Stimulated activated CD8-positive, alpha-beta memory T cell treated with anti-CD3 and anti-CD28 coated beads, Interleukin-15, amount 100 ng/mL, for 1 hour (primary cell): ENCODE measurements at regions not wholly inside any gene's neighbourhood (a gene's known extent, or its start where the extent isn't known, plus 50 kb on each side); places are given as distances from the start of the nearest gene placed in this dataset.

Experiments
- DNase-seq: peaks from one replicate; pipeline ENCODE4 v3.0.0-alpha.2; 2020; ENCODE audit warnings: low read depth

DNA sequence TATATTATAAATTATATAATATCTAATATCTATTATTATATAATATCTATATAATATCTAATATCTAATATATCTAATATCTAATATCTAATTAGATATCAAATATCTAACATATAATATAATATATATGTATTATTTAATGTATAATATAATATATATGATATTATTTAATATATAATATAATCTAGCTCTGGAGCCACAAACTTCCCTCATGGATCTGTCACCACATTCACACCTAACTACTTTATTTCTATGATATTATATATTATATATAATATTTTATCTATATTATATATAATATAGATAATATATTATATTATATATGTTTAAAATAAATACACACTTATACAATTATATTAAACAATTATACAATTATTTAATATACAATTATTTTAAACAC is 667.5 kb downstream of the KCTD8 start:
- DNase-seq: no peak

DNA sequence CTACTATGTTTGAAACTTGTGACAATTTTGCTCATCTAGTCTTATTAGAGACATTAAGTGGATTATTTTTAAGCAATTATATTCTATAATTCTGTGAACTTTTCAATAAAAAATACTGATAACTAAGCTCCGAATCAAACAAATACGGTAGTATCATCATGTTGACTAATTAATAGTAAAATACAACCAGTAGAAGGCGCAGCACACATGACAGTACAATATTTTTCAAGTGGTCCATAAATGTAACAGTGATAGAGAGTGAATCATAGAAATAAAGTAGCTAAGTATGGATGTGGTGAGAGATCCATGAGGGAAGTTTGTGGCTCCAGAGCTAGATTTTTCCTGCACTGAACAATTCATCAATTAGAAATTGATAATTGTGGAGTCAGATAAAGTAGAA is 666.2 kb downstream of the KCTD8 start:
- no peak for DNase-seq

DNA sequence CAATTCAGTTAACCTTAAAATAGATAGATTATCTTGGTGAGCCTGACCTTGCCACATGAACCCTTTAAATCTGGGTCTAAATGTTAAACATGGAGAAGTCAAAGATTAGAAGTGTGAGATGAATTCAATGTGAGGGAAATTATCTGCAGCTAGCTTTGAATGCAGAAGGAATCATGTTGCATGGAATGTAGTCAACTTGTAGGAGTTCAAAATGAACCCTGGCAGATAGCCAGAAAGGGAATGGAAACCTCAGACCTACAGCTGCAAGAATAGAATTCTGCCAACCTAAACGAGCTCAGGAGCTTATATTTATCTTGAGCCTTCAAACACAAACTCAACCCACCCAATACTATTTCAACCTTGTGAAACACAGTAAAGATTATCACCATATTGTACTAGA is 632.5 kb downstream of the KCTD8 start:
- no peak for DNase-seq

DNA sequence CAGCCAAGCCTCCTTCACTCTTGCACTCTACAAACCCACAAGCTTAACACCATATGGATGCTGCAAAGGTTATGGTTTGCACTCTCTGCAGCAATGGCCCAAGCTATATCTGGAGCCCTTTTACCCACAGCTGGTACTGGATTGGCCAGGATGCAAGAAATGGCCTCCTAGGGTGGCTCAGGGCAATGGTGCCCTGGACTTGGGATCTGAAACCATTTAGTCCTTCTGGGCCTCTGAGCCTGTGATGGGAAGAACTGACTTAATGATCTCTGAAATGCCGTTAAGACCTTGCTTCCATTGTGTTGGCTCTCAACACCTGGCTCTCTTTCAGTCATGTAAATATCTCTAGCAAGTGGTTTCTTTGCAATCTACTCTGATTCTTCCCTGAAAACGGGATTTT is 626.0 kb downstream of the KCTD8 start:
- DNase-seq: no peak

DNA sequence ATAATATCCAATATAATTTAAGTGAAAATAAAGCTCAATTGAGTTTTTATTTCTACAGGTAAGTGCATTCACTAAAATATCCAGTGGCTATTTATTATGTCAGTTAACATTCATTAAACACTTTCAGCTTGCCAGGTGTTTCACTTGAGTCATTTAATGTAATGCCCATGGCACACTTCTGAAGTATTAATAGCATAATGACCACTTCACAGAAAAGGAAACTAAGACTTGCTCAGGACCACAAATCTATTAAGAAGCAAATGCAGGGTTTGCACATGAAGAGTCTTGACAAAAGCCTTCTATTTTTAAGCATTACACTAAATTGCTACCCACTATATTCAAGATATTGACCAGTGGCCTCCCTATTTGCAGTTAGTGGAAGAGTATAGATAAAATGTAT is 612.7 kb downstream of the KCTD8 start:
- DNase-seq: no peak

DNA sequence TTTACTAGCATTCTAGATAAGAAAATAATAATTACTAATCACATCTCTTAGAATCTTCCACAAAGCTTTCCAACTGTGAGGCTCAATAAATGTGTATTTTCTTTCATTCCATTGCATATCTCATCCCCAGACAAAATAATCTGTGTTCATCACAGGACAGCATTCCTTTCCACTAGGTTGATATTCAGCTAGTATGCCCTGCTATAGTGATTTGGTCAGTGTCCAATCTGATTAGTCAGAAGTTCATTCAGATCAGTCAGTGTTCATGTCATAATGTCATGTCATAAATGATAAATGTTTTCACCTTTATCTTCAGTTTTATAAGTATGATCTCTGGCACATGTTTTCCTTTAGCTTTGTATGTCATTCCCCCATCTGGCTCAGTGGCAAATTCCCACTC is 611.4 kb downstream of the KCTD8 start:
- DNase-seq: no peak

DNA sequence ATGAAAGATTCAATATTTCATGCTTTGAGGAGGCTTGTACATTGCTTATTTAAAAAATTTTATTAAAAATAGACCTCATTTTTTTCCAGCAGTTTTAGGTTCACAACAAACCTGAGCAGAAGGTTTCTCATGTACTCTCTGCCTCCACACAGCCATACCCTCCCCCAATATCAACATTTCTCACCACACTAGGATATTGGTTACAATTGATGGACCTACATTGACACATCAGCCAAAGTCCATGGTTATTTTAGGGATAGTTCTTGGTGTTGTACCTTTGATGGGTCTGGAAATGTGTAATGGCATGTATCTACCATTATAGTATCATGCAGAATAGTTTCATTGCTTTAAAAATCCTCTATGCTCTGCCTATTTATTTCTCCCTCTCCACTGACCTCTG is 611.0 kb downstream of the KCTD8 start:
- DNase-seq: no peak

DNA sequence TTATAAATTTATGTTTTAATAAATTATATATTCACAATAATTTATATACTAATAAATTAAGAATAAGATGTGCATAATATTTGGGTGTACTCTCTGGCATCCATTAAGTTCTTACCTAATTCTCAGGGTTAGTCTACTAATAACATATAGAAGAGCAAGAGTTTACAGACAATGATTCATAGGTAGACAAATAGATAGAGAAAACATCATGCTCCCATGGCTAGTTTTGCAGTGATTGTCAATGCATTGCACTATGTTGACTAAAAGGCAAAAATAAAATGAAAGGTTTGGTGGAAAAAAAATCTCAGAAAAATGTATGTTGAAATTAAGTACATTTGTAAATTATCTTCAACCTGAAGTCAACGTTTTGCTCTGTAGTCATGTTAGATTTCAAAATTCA is 606.0 kb downstream of the KCTD8 start:
- no peak for DNase-seq

DNA sequence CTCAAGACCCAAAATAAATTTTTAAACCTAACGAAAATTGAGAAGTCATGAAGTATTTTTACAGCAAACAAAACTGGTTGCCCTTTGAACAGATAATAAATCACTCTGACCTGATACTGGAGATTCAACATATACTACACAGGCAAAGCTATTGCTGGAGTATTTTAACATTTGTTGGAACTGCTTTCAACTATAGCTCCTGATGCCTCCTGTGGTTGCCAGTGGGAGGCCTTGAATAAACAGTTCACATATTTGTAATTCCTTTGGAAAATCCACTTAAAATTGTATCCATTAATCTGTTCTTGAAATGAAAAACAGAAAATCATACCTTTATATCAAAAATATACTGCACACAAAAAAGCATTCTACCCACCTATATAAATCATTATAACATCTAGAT is 605.1 kb downstream of the KCTD8 start:
- no peak for DNase-seq

DNA sequence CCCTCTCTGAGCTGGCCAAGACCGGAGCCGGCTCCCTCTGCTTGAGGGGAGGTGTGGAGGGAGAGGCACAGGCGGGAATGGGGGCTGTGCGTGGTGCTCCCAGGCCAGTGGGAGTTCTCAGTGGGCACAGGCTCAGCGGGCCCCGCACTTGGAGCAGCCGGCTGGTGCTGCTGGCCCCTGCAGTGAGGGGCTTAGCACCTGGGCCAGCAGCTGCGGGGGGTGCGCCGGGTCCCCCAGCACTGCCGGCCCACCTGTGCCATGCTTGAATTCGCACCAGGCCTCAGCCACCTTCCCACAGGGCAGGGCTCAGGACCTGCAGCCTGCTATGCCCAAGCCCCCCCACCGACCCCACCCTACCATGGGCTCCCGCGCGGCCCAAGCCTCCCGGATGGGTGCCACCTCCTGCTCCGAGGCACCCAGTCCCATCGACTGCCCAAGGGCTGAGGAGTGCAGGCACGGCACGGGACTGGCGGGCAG is 602.5 kb downstream of the KCTD8 start:
- DNase-seq: no peak

DNA sequence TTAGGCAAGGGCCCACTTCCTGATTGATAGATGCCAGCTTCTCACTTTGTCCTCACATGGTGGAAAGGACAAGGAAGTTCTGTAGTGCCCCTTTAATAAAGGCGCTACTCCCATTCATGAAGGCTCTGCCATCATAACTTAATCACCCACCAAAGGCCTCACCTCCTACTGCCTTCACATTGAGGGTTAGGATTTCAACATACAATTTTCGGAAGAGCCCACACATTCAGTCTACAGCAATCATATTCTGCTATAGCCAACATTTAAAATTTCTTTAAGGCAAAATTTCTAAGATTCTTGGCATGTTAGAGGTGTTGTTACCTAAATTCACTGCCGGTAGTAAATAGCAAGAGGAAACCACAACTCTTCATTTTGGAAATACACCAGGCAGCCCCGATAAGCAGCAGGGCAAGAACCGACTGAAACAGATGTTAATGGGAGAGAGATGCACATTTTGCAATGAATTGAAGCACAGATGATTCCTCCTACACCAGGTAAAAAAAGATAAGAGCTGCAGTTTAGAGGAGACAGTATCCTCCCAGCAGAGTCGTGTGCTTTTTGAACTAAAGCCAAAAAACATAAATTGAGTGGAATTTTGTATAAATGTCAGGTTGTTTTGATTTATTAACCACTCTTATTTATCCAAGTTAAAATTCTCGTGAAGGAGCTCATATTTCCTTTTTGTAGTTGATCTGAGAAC is 594.9 kb downstream of the KCTD8 start:
- no peak for DNase-seq

DNA sequence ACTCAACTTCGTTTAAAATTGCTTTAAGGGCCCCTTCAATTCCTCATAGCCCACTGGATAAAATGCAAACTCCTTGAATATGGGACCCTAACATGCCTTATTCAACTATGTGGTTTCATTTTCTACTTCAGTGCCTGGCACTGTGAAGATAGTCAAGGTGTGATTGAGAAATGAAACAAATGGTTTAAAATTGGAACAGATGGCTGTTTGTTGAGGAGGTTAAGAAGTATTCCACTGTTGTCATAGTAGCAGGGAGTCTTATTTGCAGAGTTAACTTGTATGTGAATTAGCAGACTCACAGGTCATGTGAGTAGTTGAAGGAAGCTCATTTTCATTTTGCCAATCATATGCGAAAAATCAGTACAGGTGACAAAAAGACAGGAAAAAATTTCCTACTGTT is 593.3 kb downstream of the KCTD8 start:
- no peak for DNase-seq

DNA sequence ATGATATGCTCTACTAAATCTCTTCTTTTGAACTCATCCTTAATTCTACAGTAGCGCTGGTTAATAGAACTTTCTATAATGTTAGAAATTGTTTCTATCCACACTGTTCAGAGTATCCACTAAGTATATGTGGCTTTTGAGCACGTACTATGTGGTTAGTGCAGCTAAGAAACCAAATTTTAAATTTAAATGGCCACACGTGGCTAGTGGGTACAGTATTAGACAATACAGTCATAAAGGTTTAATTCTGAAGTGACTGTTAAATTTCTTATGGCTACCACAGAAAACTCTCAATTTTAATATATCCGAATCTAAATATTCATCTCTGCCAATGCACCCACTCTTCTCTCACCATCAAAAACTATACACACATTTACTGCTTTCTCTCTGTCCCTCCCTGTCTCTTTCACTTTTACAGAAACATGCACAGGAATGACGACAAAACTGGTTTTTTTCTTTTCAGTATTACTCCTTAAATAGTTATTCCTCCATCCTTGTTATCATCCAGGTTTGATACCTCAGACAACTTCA is 583.9 kb downstream of the KCTD8 start:
- no peak for DNase-seq

DNA sequence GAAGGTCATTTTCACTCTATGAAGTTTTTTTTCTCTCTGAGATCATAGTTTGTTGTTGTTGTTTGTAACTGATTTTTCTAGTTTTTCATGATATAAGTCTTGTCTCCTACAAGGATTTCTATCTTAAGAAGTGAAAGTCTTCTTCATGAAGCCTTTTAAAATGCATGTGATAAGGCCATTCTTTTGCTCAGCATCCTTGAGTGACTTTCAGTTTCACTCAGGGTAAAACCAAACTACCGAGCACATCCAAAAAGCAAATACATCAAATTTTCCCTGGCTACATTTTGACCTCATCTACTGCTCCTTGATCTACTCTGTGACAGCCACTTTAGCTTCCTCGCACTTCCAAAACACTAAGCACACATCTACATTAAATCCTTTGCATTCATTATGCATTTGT is 580.7 kb downstream of the KCTD8 start:
- DNase-seq: no peak

DNA sequence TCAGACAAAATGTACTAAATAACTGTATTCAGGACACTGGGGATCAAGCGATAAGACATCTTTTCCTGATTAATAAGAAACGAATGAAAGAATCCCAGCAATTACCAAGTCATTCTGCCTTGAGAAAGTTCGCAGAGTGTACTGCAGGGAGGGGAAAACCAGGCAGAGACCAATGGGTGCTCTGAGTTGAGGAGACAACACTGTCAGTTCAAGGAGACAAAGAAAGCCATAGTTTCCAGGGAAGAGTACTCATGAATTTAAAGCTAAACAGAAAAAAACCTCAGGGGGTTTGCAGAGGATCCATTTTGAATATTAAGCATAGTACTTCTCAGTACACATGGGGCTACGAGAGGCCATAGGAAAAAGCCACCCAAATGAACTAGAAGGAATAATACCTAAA is 573.0 kb downstream of the KCTD8 start:
- no peak for DNase-seq

DNA sequence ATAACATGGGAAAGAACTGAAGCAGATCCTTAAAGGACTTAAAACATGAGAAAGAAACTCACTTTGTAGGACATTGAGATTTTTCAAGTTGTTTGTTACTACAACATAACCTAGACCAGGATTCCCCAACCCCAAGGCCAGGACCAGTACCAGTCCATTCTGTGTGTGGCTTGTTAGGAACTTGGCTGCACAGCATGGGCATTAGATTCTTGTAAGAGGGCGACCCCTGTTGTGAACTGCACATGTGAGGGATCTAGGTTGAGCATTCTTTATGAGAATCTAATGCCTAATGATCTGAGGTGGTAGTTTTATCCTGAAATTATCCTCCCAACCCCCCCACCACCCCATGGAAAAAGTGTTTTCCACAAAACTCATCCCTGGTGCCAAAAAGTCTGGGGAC is 566.1 kb downstream of the KCTD8 start:
- DNase-seq: no peak

DNA sequence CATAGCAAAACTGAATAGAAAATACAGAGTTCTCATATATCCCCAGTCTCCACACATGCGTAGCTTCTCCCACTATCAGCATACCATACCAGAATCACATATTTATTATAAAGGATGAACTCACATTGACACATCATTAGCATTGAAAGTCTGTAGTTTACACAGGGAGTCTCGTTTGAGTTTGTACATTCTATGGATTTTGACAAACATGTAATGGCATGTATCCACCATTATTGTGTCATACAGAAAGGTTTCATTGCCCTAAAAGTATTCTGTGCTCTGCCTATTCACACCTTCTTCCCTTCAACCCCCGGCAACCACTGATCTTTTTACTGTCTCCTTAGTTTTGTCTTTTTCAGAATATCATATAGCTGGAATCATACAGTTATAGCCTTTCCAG is 562.4 kb downstream of the KCTD8 start:
- DNase-seq: no peak

DNA sequence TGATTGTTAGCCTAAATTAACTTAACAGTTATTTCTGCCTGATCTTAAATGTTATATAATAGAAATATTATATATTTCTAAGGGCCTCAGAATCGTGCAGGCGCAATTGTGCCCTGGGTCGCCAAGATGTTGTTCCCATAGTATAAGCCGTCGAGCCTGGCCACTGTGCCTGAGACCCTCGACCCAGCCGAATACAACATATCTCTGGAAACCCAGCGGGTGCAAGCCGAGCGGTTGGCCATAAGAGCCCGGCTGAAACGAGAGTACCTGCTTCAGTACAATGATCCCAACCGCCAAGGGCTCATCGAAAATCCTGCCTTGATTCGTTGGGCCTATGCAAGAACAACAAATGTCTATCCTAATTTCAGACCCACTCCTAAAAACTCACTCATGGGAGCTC is 549.8 kb downstream of the KCTD8 start:
- no peak for DNase-seq

DNA sequence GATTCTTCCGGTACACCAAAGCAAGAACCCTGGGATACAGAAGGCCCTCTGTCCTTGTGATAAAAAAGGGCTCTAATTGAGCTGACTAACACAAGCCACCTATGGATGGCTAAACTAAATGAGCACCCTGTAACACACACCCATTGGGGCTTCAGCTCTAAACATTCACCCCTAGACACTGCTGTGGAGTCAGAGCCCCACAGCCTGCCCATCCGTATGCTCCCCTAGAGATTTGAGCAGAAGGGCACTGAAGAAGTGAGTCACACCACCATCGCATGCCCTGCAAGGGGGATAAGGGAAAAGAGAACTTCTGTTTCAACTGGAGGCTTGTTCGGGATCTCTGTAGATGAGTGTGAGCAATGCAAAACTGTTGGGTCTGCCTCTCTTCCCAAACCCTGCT is 545.2 kb downstream of the KCTD8 start:
- no peak for DNase-seq

DNA sequence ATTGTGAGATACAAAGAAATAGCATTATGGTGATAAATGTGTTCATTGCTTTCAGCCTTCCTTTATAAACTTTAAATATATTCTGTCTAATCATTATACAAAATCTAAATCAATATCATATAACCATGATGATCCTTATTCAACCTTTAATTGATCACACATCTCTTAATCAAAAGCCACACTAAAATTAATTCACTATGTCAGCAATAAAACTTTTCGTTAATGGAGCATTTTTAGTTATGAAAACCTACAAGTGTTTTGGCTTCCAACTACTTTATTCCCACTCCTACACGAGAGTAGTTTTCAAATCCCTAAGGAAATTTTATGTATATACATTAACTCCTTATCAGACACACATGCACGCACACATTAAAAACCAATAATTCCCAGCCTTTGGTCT is 530.2 kb downstream of the KCTD8 start:
- DNase-seq: no peak

DNA sequence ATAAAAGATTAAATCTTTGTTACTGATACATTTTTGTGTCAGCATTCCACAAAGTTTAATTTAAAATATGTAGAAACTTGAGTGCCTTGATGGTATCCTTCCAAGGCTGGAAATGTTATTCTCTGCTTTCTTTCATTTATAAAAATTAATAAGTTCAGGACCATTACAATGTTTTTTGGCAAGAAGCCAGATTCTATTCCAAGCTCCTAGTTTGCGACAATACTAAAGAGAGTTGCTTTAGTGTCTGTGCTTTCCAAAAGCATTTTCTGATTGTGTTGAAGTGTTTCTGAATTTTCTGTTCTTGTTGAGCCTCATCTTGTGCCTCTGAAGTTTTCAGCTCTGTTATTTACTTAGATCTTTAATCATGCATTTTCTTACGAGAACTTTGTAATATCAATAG is 516.2 kb downstream of the KCTD8 start:
- no peak for DNase-seq

DNA sequence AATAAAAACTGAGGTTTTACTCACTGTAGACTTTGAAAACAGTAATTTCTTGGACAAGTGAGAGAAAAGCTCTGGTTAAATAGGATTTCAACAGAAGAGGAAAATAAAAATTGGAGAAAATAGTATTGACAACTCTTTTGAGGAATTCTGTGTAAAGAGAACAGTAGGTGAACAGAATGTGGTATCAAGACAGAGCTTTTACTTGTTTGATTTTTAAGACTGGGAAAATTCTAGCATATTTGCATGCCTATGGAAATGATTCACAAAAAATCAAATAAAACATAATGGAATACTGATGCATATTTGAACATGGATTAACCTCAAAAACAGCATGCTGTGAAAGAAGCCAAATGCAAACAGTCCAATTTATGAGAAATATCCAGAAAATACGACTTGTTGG is 504.6 kb downstream of the KCTD8 start:
- DNase-seq: no peak

DNA sequence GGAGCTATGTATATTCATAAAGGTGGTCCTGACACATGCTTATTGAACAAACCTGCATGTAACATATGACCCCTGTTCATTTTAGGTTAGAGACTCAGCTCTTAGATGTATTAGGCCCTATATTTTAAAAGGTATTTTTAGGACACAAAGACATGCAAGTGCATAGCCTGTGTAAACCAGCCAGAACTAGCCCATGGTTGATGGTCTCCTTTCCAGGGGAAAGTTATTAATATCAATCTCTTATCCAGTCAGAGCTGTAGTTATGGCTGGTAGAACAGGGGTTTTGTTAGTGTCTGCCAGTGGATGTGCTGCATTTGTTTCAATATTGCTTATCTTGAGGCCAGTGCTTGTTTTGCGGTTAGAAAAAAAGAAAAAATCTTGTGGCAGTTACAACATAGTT is 488.6 kb downstream of the KCTD8 start:
- DNase-seq: no peak

DNA sequence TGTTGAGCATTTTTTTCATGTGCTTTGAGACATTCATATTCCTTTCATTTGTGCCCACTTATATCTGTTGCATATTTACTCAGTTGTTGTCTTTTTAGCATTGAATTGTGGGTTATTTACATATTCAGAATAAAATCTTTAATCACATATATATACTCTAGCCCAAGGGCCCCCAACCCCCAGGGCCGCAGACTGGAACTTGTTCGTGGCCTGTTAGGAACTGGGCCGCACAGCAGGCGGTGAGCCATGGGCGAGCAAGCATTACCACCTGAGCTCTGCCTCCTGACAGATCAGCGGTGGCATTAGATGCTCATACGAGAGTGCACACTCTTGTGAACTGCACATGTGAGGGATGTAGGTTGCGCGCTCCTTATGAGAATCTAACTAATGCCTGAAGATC is 480.6 kb downstream of the KCTD8 start:
- no peak for DNase-seq
